ENCODE measurements at regions not wholly inside any gene's neighbourhood (a gene's known extent, or its start where the extent isn't known, plus 50 kb on each side); places are given as distances from the start of the nearest gene placed in this dataset.
"Not testable (repeated sequence)": the region's sequence is repeated elsewhere in the genome, so short reads cannot be mapped to it uniquely, and the experiment has no call there.

- no peak overlapping the region for H3K4me2 ChIP-seq
- H3K27me3 ChIP-seq: no peaks in the 10 kb centered on the region
- no peak overlapping the region for H3K4me3 ChIP-seq
- no peak overlapping the region for H2AFZ ChIP-seq
- H3K36me3 ChIP-seq (replicated peaks; ENCODE audit: insufficient read depth, low read depth): no peaks in the 10 kb centered on the region
- WGBS (ENCODE audit: low lambda C conversion rate, missing lambda C conversion rate): 94% methylated on average over 7 of the region's 7 CpGs
- H3K9me2 ChIP-seq (replicated peaks; ENCODE audit: insufficient read depth): no peaks in the 10 kb centered on the region
- TF ChIP-seq CTCF (IDR thresholded peaks at IDR 0.05; ENCODE audit: poor library complexity) (no peak), EZH2 (IDR thresholded peaks at IDR 0.05; ENCODE audit: borderline replicate concordance) (no peak), EZH2phosphoT487 (IDR thresholded peaks at IDR 0.05; ENCODE audit: low read depth, severe bottlenecking, unreplicated experiment) (no peak)
- no peak for DNase-seq (ENCODE audit: low spot score)
- no peaks in the 10 kb centered on the region for H3K79me2 ChIP-seq
- H4K20me1 ChIP-seq (ENCODE audit: insufficient read depth, poor library complexity, severe bottlenecking): no peaks in the 10 kb centered on the region
- no peaks in the 10 kb centered on the region for H3K4me1 ChIP-seq (ENCODE audit: insufficient read depth)
- H3K27ac ChIP-seq: no peak overlapping the region
- no peaks in the 10 kb centered on the region for H3K9me3 ChIP-seq (ENCODE audit: low read depth)
Observed at GRCh38 chr4:108415389-108415788, 205.0 kb upstream of the RPL34 start.

- Histone ChIP-seq H3K79me2 (no peaks in the 10 kb centered on the region), H3K27ac (no peak overlapping the region), H4K20me1 (ENCODE audit: insufficient read depth, poor library complexity, severe bottlenecking) (no peaks in the 10 kb centered on the region), H3K9me2 (replicated peaks; ENCODE audit: insufficient read depth) (no peaks in the 10 kb centered on the region), H3K27me3 (no peaks in the 10 kb centered on the region), H2AFZ (no peak overlapping the region), H3K4me1 (ENCODE audit: insufficient read depth) (no peaks in the 10 kb centered on the region), H3K9me3 (ENCODE audit: low read depth) (no peaks in the 10 kb centered on the region), H3K36me3 (replicated peaks; ENCODE audit: insufficient read depth, low read depth) (no peaks in the 10 kb centered on the region), H3K4me2 (no peak overlapping the region), H3K4me3 (no peak overlapping the region)
- DNase-seq (ENCODE audit: low spot score): no peak
- no peak for TF ChIP-seq CTCF (IDR thresholded peaks at IDR 0.05; ENCODE audit: poor library complexity)
- no peak for TF ChIP-seq EZH2 (IDR thresholded peaks at IDR 0.05; ENCODE audit: borderline replicate concordance)
- no peak for TF ChIP-seq EZH2phosphoT487 (IDR thresholded peaks at IDR 0.05; ENCODE audit: low read depth, severe bottlenecking, unreplicated experiment)
- WGBS (ENCODE audit: low lambda C conversion rate, missing lambda C conversion rate): 91% methylated on average over 2 of the region's 2 CpGs
Observed at GRCh38 chr4:108411836-108412235, 208.5 kb upstream of the RPL34 start.

- not testable (repeated sequence) for DNase-seq (ENCODE audit: low spot score); H3K9me3 ChIP-seq (ENCODE audit: low read depth); H3K9me2 ChIP-seq (replicated peaks; ENCODE audit: insufficient read depth); H4K20me1 ChIP-seq (ENCODE audit: insufficient read depth, poor library complexity, severe bottlenecking); H3K27me3 ChIP-seq; H3K27ac ChIP-seq; H3K4me1 ChIP-seq (ENCODE audit: insufficient read depth); H3K4me2 ChIP-seq; H3K4me3 ChIP-seq; H3K79me2 ChIP-seq; H3K36me3 ChIP-seq (replicated peaks; ENCODE audit: insufficient read depth, low read depth); H2AFZ ChIP-seq
- WGBS (ENCODE audit: low lambda C conversion rate, missing lambda C conversion rate): no CpG with 5 or more reads among the region's 36 CpGs
Observed at GRCh38 chr4:108409691-108410090, 210.7 kb upstream of the RPL34 start.

GRCh38 chr4:108405586-108405985 is 214.8 kb upstream of the RPL34 start:
- no peak overlapping the region for H3K4me2 ChIP-seq
- H3K27me3 ChIP-seq: no peaks in the 10 kb centered on the region
- H3K9me3 ChIP-seq (ENCODE audit: low read depth): no peaks in the 10 kb centered on the region
- H4K20me1 ChIP-seq (ENCODE audit: insufficient read depth, poor library complexity, severe bottlenecking): no peaks in the 10 kb centered on the region
- WGBS (ENCODE audit: low lambda C conversion rate, missing lambda C conversion rate): 100% methylated on average over 2 of the region's 2 CpGs
- no peak overlapping the region for H2AFZ ChIP-seq
- TF ChIP-seq CTCF (IDR thresholded peaks at IDR 0.05; ENCODE audit: poor library complexity) (no peak), EZH2phosphoT487 (IDR thresholded peaks at IDR 0.05; ENCODE audit: low read depth, severe bottlenecking, unreplicated experiment) (no peak), EZH2 (IDR thresholded peaks at IDR 0.05; ENCODE audit: borderline replicate concordance) (no peak)
- no peaks in the 10 kb centered on the region for H3K79me2 ChIP-seq
- no peak overlapping the region for H3K4me3 ChIP-seq
- H3K9me2 ChIP-seq (replicated peaks; ENCODE audit: insufficient read depth): no peaks in the 10 kb centered on the region
- H3K36me3 ChIP-seq (replicated peaks; ENCODE audit: insufficient read depth, low read depth): no peaks in the 10 kb centered on the region
- H3K27ac ChIP-seq: no peak overlapping the region
- no peak for DNase-seq (ENCODE audit: low spot score)
- no peaks in the 10 kb centered on the region for H3K4me1 ChIP-seq (ENCODE audit: insufficient read depth)
